H9 (cell line): ENCODE measurements at regions not wholly inside any gene's neighbourhood (a gene's known extent, or its start where the extent isn't known, plus 50 kb on each side); places are given as distances from the start of the nearest gene placed in this dataset.

ENCODE experiments used
- DNase-seq: peaks from one replicate; pipeline ENCODE4 v3.0.0-alpha.2; 2017
- H2AFZ ChIP-seq: one replicate; pipeline ENCODE4 v1.6.1; 2013; ENCODE audit warnings: mild to moderate bottlenecking, low read length, control low read depth, moderate library complexity
- H2AK5ac ChIP-seq: 2 replicates; pipeline ENCODE4 v1.6.1; 2013; ENCODE audit warnings: low read length, control low read depth, mixed read lengths; ENCODE audit not compliant: insufficient read length
- H2BK120ac ChIP-seq: one replicate; pipeline ENCODE4 v1.6.1; 2013; ENCODE audit warnings: low read depth, mild to moderate bottlenecking, low read length, control low read depth, inconsistent platforms; ENCODE audit not compliant: poor library complexity, severe bottlenecking
- H2BK12ac ChIP-seq: 2 replicates; pipeline ENCODE4 v1.6.1; 2013; ENCODE audit warnings: low read length, control low read depth, mixed read lengths, low read depth; ENCODE audit not compliant: insufficient read length
- H2BK15ac ChIP-seq: 2 replicates; pipeline ENCODE4 v1.6.1; 2013; ENCODE audit warnings: low read depth, low read length, control low read depth
- H2BK20ac ChIP-seq: one replicate; pipeline ENCODE4 v1.6.1; 2013; ENCODE audit warnings: low read depth, mild to moderate bottlenecking, low read length, control low read depth, inconsistent platforms; ENCODE audit not compliant: poor library complexity, severe bottlenecking
- H2BK5ac ChIP-seq: 2 replicates; pipeline ENCODE4 v1.6.1; 2013; ENCODE audit warnings: low read length, control low read depth, mixed read lengths; ENCODE audit not compliant: insufficient read length
- H3K14ac ChIP-seq: 2 replicates; pipeline ENCODE4 v1.6.1; 2013; ENCODE audit warnings: low read length, control low read depth; ENCODE audit not compliant: insufficient read depth
- H3K18ac ChIP-seq: 2 replicates; pipeline ENCODE4 v1.6.1; 2013; ENCODE audit warnings: low read depth, mild to moderate bottlenecking, mixed read lengths, low read length, control low read depth; ENCODE audit not compliant: insufficient read length
- H3K23ac ChIP-seq: 2 replicates; pipeline ENCODE4 v1.6.1; 2013; ENCODE audit warnings: low read length, control low read depth, mixed read lengths, low read depth; ENCODE audit not compliant: insufficient read length
- H3K23me2 ChIP-seq: 2 replicates; pipeline ENCODE4 v1.6.1; 2013; ENCODE audit warnings: low read depth, mild to moderate bottlenecking, mixed read lengths, low read length, control low read depth; ENCODE audit not compliant: insufficient read length, poor library complexity, severe bottlenecking
- H3K27ac ChIP-seq: 2 replicates; pipeline ENCODE4 v1.5.1; 2013; ENCODE audit warnings: low read length, control low read depth, mixed read lengths, low read depth; ENCODE audit not compliant: insufficient read length
- H3K27me3 ChIP-seq: 2 replicates; pipeline ENCODE4 v1.6.1; 2013; ENCODE audit warnings: low read length, control low read depth, inconsistent platforms; ENCODE audit not compliant: insufficient read depth
- H3K4ac ChIP-seq: 2 replicates; pipeline ENCODE4 v1.6.1; 2013; ENCODE audit warnings: low read depth, mild to moderate bottlenecking, control low read depth, inconsistent platforms, low read length, moderate library complexity
- H3K4me1 ChIP-seq: 2 replicates; pipeline ENCODE4 v1.6.1; 2013; ENCODE audit warnings: low read length, control low read depth, inconsistent platforms; ENCODE audit not compliant: insufficient read depth
- H3K4me2 ChIP-seq: 2 replicates; pipeline ENCODE4 v1.6.1; 2013; ENCODE audit warnings: low read length, control low read depth, mixed read lengths; ENCODE audit not compliant: insufficient read length, insufficient read depth
- H3K56ac ChIP-seq: 2 replicates; pipeline ENCODE4 v1.6.1; 2013; ENCODE audit warnings: low read depth, mild to moderate bottlenecking, mixed read lengths, low read length, control low read depth; ENCODE audit not compliant: insufficient read length
- H3K79me1 ChIP-seq: 2 replicates; pipeline ENCODE4 v1.6.1; 2013; ENCODE audit warnings: low read depth, mild to moderate bottlenecking, moderate library complexity, low read length, control low read depth, inconsistent platforms; ENCODE audit not compliant: insufficient read depth, poor library complexity, severe bottlenecking
- H3K79me2 ChIP-seq: 2 replicates; pipeline ENCODE4 v1.6.1; 2013; ENCODE audit warnings: low read length, control low read depth, inconsistent platforms; ENCODE audit not compliant: insufficient read depth
- H3K9ac ChIP-seq: 2 replicates; pipeline ENCODE4 v1.6.1; 2013; ENCODE audit warnings: low read length, control low read depth, mixed read lengths; ENCODE audit not compliant: insufficient read length; ENCODE audit errors: extremely low read depth
- H3K9me3 ChIP-seq: one replicate; pipeline ENCODE4 v1.6.1; 2013; ENCODE audit warnings: low read depth, low read length, inconsistent platforms; ENCODE audit not compliant: control insufficient read depth
- H3T11ph ChIP-seq: one replicate; pipeline ENCODE4 v1.6.1; 2013; ENCODE audit warnings: mild to moderate bottlenecking, low read length, control low read depth, inconsistent platforms
- H4K20me1 ChIP-seq: one replicate; pipeline ENCODE4 v1.6.1; 2013; ENCODE audit not compliant: control insufficient read depth, insufficient read length, insufficient read depth
- H4K5ac ChIP-seq: 2 replicates; pipeline ENCODE4 v1.6.1; 2013; ENCODE audit warnings: low read depth, mild to moderate bottlenecking, mixed read lengths, low read length, control low read depth; ENCODE audit not compliant: insufficient read length
- H4K8ac ChIP-seq: replicated peaks from 2 replicates; pipeline ENCODE4 v1.6.1; 2013; ENCODE audit warnings: low read length, control low read depth, mixed read lengths, low read depth; ENCODE audit not compliant: insufficient read length
- H4K91ac ChIP-seq: 2 replicates; pipeline ENCODE4 v1.6.1; 2013; ENCODE audit warnings: low read depth, mild to moderate bottlenecking, moderate library complexity, mixed read lengths, low read length, control low read depth; ENCODE audit not compliant: insufficient read length
- H3K27ac Mint-ChIP-seq, 3 experiments: 2 replicates in 2 of 3; 3 replicates in 1 of 3; pipeline ENCODE4 v1.8.0; 2020 to 2021; ENCODE audit warnings: mixed read lengths in 3 of 3, mild to moderate bottlenecking in 1 of 3, moderate library complexity in 1 of 3
- H3K27me3 Mint-ChIP-seq: 2 replicates; pipeline ENCODE4 v1.8.0; 2021; ENCODE audit warnings: low read depth, mild to moderate bottlenecking, moderate library complexity, mixed read lengths
- H3K36me3 Mint-ChIP-seq, 3 experiments: 2 replicates in 2 of 3; 3 replicates in 1 of 3; pipeline ENCODE4 v1.8.0; 2020 to 2021; ENCODE audit warnings: low read depth in 3 of 3, mixed read lengths in 3 of 3; ENCODE audit not compliant: insufficient read depth in 1 of 3
- H3K4me1 Mint-ChIP-seq, 2 experiments: 2 replicates each; pipeline ENCODE4 v1.8.0; 2020; ENCODE audit warnings: mixed read lengths in 2 of 2
- H3K4me3 Mint-ChIP-seq, 2 experiments: 2 replicates in 1 of 2; 3 replicates in 1 of 2; pipeline ENCODE4 v1.8.0; 2020 to 2021; ENCODE audit warnings: mild to moderate bottlenecking in 2 of 2, mixed read lengths in 2 of 2, moderate library complexity in 1 of 2
- H3K9me3 Mint-ChIP-seq, 2 experiments: 2 replicates in 1 of 2; 3 replicates in 1 of 2; pipeline ENCODE4 v1.8.0; 2020; ENCODE audit warnings: mild to moderate bottlenecking in 2 of 2, mixed read lengths in 2 of 2, moderate library complexity in 1 of 2
- CTCF ChIP-seq: fragments of 200-600 bp; sonication (generic); conservative IDR thresholded peaks from 3 replicates; pipeline ENCODE4 v1.8.0; 2021; ENCODE audit warnings: antibody characterized with exemption, mild to moderate bottlenecking
- WGBS: extraction: QIAGEN DNeasy Blood & Tissue Kit; methylation state at CpG from one replicate; pipeline ENCODE4 v1.1.7; 2013; ENCODE audit warnings: missing lambda C conversion rate, low lambda C conversion rate, mixed read lengths; ENCODE audit not compliant: insufficient read length; ENCODE audit errors: extremely low coverage; 5-methylcytosine and 5-hydroxymethylcytosine counted together

GRCh38 chr2:238966072-238966937, 118.4 kb downstream of the TWIST2 start:
- no peak for TF ChIP-seq CTCF
- Histone ChIP-seq H4K91ac (no peak overlapping the region), H3K4me2 (no peak overlapping the region), H3K18ac (no peak overlapping the region), H2BK12ac (no peak overlapping the region), H2AFZ (no peak overlapping the region), H2BK120ac (no peak overlapping the region), H3K14ac (no peak overlapping the region; the same call in 1 of the 2 replicates), H3K27ac (no peak overlapping the region), H4K5ac (no peak overlapping the region), H3T11ph (no peak overlapping the region), H3K9me3 (no peaks in the 10 kb centered on the region), H3K23ac (no peak overlapping the region), H3K23me2 (no peaks in the 10 kb centered on the region), H3K27me3 (no peaks in the 10 kb centered on the region), H3K4ac (no peak overlapping the region), H3K56ac (no peak overlapping the region), H2BK20ac (no peak overlapping the region), H2BK15ac (no peak overlapping the region), H3K9ac (no peak overlapping the region), H2BK5ac (no peak overlapping the region), H3K79me1 (no peaks in the 10 kb centered on the region), H3K4me1 (no peaks in the 10 kb centered on the region), H4K20me1 (no peaks in the 10 kb centered on the region), H2AK5ac (no peak overlapping the region), H3K79me2 (no peaks in the 10 kb centered on the region), H4K8ac (no peak overlapping the region)
- H3K36me3 Mint-ChIP-seq: peaks cover 0 to 2% (median 0%) of the 10 kb centered on the region in 3 experiments; a peak in 1 of 7 replicates
- no peaks in the 10 kb centered on the region; a peak in 1 of 5 replicates for H3K9me3 Mint-ChIP-seq
- H3K4me3 Mint-ChIP-seq: no peak overlapping the region
- no peak for DNase-seq
- H3K27ac Mint-ChIP-seq: no peak overlapping the region
- peaks cover 41% of the 10 kb centered on the region for H3K27me3 Mint-ChIP-seq
- peaks cover 9 to 12% of the 10 kb centered on the region in 2 experiments; a peak in 3 of 4 replicates for H3K4me1 Mint-ChIP-seq
- no CpG with 5 or more reads among the region's 46 CpGs for WGBS
